ENCODE measurements at regions not wholly inside any gene's neighbourhood (a gene's known extent, or its start where the extent isn't known, plus 50 kb on each side); places are given as distances from the start of the nearest gene placed in this dataset.

- no peak for TF ChIP-seq CTCF (conservative IDR thresholded peaks at IDR 0.05)
- no peak for TF ChIP-seq ZFX (IDR thresholded peaks at IDR 0.05)
- no peak overlapping the region for H3K27ac ChIP-seq
Observed at GRCh38 chr6:144594585-144594984, 309.4 kb downstream of the UTRN start.

- TF ChIP-seq ZFX (IDR thresholded peaks at IDR 0.05) (no peak), CTCF (conservative IDR thresholded peaks at IDR 0.05) (no peak)
- no peak overlapping the region for H3K27ac ChIP-seq
Observed at GRCh38 chr6:144595266-144595665, 310.1 kb downstream of the UTRN start.

- H3K27ac ChIP-seq: no peak overlapping the region
- TF ChIP-seq ZFX (IDR thresholded peaks at IDR 0.05) (no peak), CTCF (conservative IDR thresholded peaks at IDR 0.05) (no peak)
Observed at GRCh38 chr6:144597511-144597910, 312.4 kb downstream of the UTRN start.

GRCh38 chr6:144599615-144600014 lies 314.5 kb downstream of the UTRN start:
- TF ChIP-seq CTCF (conservative IDR thresholded peaks at IDR 0.05) (no peak), ZFX (IDR thresholded peaks at IDR 0.05) (no peak)
- H3K27ac ChIP-seq: no peak overlapping the region

GRCh38 chr6:144601221-144601620 lies 316.1 kb downstream of the UTRN start:
- TF ChIP-seq CTCF (conservative IDR thresholded peaks at IDR 0.05) (no peak), ZFX (IDR thresholded peaks at IDR 0.05) (no peak)
- H3K27ac ChIP-seq: no peak overlapping the region

- no peak overlapping the region for H3K27ac ChIP-seq
- TF ChIP-seq CTCF (conservative IDR thresholded peaks at IDR 0.05): no peak
- TF ChIP-seq ZFX (IDR thresholded peaks at IDR 0.05): no peak
Observed at GRCh38 chr6:144602523-144603180, 317.5 kb downstream of the UTRN start.

GRCh38 chr6:144606083-144606482 lies 320.9 kb downstream of the UTRN start:
- TF ChIP-seq ZFX (IDR thresholded peaks at IDR 0.05) (no peak), CTCF (conservative IDR thresholded peaks at IDR 0.05) (no peak)
- H3K27ac ChIP-seq: no peak overlapping the region

All from C4-2B (cell line).